HCT116 (cell line): ENCODE measurements at regions not wholly inside any gene's neighbourhood (a gene's known extent, or its start where the extent isn't known, plus 50 kb on each side); places are given as distances from the start of the nearest gene placed in this dataset.

ENCODE experiments used
- ATAC-seq: fragments of 200-7000 bp; cut with Tn5 transposase; 2 replicates; pipeline ENCODE4 v1.9.1; 2020; ENCODE audit warnings: mild to moderate bottlenecking, moderate library complexity
- BruUV-seq: library from RNA; stranded (reverse); fragments of 400-500 nt; replicated peaks from 2 replicates; lab custom pipeline; 2021; lab: Mats Ljungman, UMichigan
- CTCF ChIA-PET: fragments of 300-600 bp; sonication (Branson Sonifier 250); formaldehyde crosslinking; loops from one replicate; lab custom pipeline; 2021; ENCODE audit warnings: antibody characterized with exemption; lab: Charles Lee
- POLR2A ChIA-PET: fragments of 300-600, 350-600 bp; sonication (Branson Sonifier 250); formaldehyde crosslinking; loops from one replicate; lab custom pipeline; 2021; ENCODE audit warnings: antibody characterized with exemption; lab: Charles Lee
- RAD21 ChIA-PET, 2 experiments: fragments of 300-600 bp; sonication (Branson Sonifier 250); formaldehyde crosslinking; loops; one replicate each; lab custom pipeline; 2023; ENCODE audit warnings: low total read pairs in 2 of 2; ENCODE audit not compliant: uncharacterized antibody in 2 of 2, unreplicated experiment in 2 of 2, low non-redundant PET in 1 of 2; lab: Charles Lee
- DNase-seq: peaks from one replicate; pipeline ENCODE4 v3.0.0-alpha.2; 2010; ENCODE audit warnings: low read depth, low spot score
- H2AFZ ChIP-seq: fragments of 200-600 bp; shearing (Covaris generic), sonication (generic); 2 replicates; pipeline ENCODE4 v1.6.1; 2017; ENCODE audit warnings: low read depth, mixed run types, mixed read lengths, antibody characterized with exemption, low read length; ENCODE audit not compliant: poor library complexity, severe bottlenecking
- H3K27ac ChIP-seq: 2 replicates; pipeline ENCODE4 v1.5.1; 2012; ENCODE audit warnings: low read depth, low read length
- H3K27me3 ChIP-seq: fragments of 200-600 bp; sonication (generic); 2 replicates; pipeline ENCODE4 v1.6.1; 2016; ENCODE audit warnings: mixed run types, low read length, mixed read lengths; ENCODE audit not compliant: insufficient read depth
- H3K36me3 ChIP-seq, 2 experiments: fragments of 200-500 bp in 1 of 2; fragments of 200-600 bp in 1 of 2; sonication (Bioruptor generic) in 1 of 2; sonication (generic) in 1 of 2; 2 replicates each; pipeline versions ENCODE4 v1.5.1 to v1.6.1; 2014 to 2016; ENCODE audit warnings: low read length in 2 of 2, inconsistent platforms in 1 of 2, mixed read lengths in 1 of 2, mixed run types in 1 of 2; ENCODE audit not compliant: insufficient read depth in 2 of 2, control insufficient read depth in 1 of 2
- H3K4me1 ChIP-seq, 2 experiments: fragments of 200-600 bp in 1 of 2; sonication (generic) in 1 of 2; 2 replicates each; pipeline versions ENCODE4 v1.5.1 to v1.6.1; 2012 to 2017; ENCODE audit warnings: low read length in 2 of 2, inconsistent platforms in 1 of 2, mild to moderate bottlenecking in 1 of 2, mixed read lengths in 1 of 2, mixed run types in 1 of 2, moderate library complexity in 1 of 2; ENCODE audit not compliant: insufficient read depth in 2 of 2, control insufficient read depth in 1 of 2
- H3K4me2 ChIP-seq: fragments of 200-600 bp; sonication (generic); 2 replicates; pipeline ENCODE4 v1.6.1; 2017; ENCODE audit warnings: mixed run types, low read length, mixed read lengths
- H3K4me3 ChIP-seq, 2 experiments: fragments of 200-600 bp in 1 of 2; sonication (generic) in 1 of 2; replicated peaks in 1 of 2; 2 replicates each; pipeline ENCODE4 v1.5.1; 2011 to 2016; ENCODE audit warnings: low read length in 2 of 2, control low read depth in 1 of 2, low read depth in 1 of 2, mild to moderate bottlenecking in 1 of 2, mixed read lengths in 1 of 2, mixed run types in 1 of 2
- H3K79me2 ChIP-seq: fragments of 200-600 bp; sonication (generic); 2 replicates; pipeline ENCODE4 v1.6.1; 2017; ENCODE audit warnings: mild to moderate bottlenecking, mixed run types, low read length, moderate library complexity, mixed read lengths; ENCODE audit not compliant: insufficient read depth
- H3K9ac ChIP-seq: fragments of 200-600 bp; sonication (generic); 2 replicates; pipeline ENCODE4 v1.6.1; 2016; ENCODE audit warnings: low read length, mixed read lengths
- H3K9me2 ChIP-seq: fragments of 200-600 bp; sonication (generic), shearing (Covaris generic); 2 replicates; pipeline ENCODE4 v1.6.1; 2017; ENCODE audit warnings: mixed run types, mild to moderate bottlenecking, moderate library complexity; ENCODE audit not compliant: insufficient read depth
- H3K9me3 ChIP-seq, 2 experiments: fragments of 200-500 bp in 1 of 2; fragments of 200-600 bp in 1 of 2; sonication (Bioruptor generic) in 1 of 2; sonication (generic) in 1 of 2; 2 replicates each; pipeline ENCODE4 v1.6.1; 2014 to 2017; ENCODE audit warnings: low read length in 2 of 2, mixed read lengths in 2 of 2, inconsistent platforms in 1 of 2, low read depth in 1 of 2, mild to moderate bottlenecking in 1 of 2, mixed run types in 1 of 2, moderate library complexity in 1 of 2; ENCODE audit not compliant: control insufficient read depth in 1 of 2, insufficient read depth in 1 of 2
- H4K20me1 ChIP-seq: fragments of 200-600 bp; sonication (generic), shearing (Covaris generic); 2 replicates; pipeline ENCODE4 v1.6.1; 2017; ENCODE audit warnings: mixed run types, mild to moderate bottlenecking, moderate library complexity; ENCODE audit not compliant: insufficient read depth
- CBX3 ChIP-seq: IDR thresholded peaks from 2 replicates; pipeline ENCODE4 v1.6.1; 2012; ENCODE audit warnings: low read depth
- ELF1 ChIP-seq: IDR thresholded peaks from 2 replicates; pipeline ENCODE4 v1.6.1; 2012; ENCODE audit warnings: low read depth, borderline replicate concordance
- JUND ChIP-seq: IDR thresholded peaks from 2 replicates; pipeline ENCODE4 v1.6.1; 2012
- YY1 ChIP-seq: IDR thresholded peaks from 2 replicates; pipeline ENCODE4 v1.6.1; 2011; ENCODE audit warnings: low read length, low read depth, moderate library complexity, mild to moderate bottlenecking; ENCODE audit not compliant: insufficient replicate concordance; ENCODE audit errors: extremely low read depth
- intact Hi-C: fragments of 100-400 bp; cut with micrococcal nuclease; formaldehyde crosslinking; loops from 2 replicates; pipeline ENCODE4 v1.10.0; 2022
- TF ChIP-seq, protein P1 (sequence below): IDR thresholded peaks from 2 replicates; pipeline ENCODE4 v1.6.1; 2012; ENCODE audit warnings: low read depth
- TF ChIP-seq, protein P2 (sequence below): IDR thresholded peaks from 2 replicates; pipeline ENCODE4 v1.6.1; 2011; ENCODE audit warnings: mild to moderate bottlenecking, low read length, moderate library complexity; ENCODE audit not compliant: insufficient replicate concordance; ENCODE audit errors: extremely low read depth

GRCh38 chr17:22703786-22704441, 1011.6 kb downstream of the KCNJ18 start:
- H3K79me2 ChIP-seq = no peaks in the 10 kb centered on the region
- intact Hi-C loops = no loop called here
- ChIA-PET POLR2A (no interaction called here), CTCF (no interaction called here), RAD21 (no interaction called here)
- no peak overlapping the region for H3K4me3 ChIP-seq
- H4K20me1 ChIP-seq = no peaks in the 10 kb centered on the region
- peaks cover 0 to 9% of the 10 kb centered on the region in 2 experiments; a peak in 2 of 4 replicates for H3K9me3 ChIP-seq
- DNase-seq (no peak), ATAC-seq (no peak)
- no peak overlapping the region for H3K4me2 ChIP-seq
- H3K4me1 ChIP-seq = no peaks in the 10 kb centered on the region
- no peaks in the 10 kb centered on the region for H3K36me3 ChIP-seq
- no peak overlapping the region for H2AFZ ChIP-seq
- H3K27me3 ChIP-seq = no peaks in the 10 kb centered on the region
- no TSS peak for BruUV-seq
- TF ChIP-seq ELF1 = no peak
- TF ChIP-seq, protein P1, sequence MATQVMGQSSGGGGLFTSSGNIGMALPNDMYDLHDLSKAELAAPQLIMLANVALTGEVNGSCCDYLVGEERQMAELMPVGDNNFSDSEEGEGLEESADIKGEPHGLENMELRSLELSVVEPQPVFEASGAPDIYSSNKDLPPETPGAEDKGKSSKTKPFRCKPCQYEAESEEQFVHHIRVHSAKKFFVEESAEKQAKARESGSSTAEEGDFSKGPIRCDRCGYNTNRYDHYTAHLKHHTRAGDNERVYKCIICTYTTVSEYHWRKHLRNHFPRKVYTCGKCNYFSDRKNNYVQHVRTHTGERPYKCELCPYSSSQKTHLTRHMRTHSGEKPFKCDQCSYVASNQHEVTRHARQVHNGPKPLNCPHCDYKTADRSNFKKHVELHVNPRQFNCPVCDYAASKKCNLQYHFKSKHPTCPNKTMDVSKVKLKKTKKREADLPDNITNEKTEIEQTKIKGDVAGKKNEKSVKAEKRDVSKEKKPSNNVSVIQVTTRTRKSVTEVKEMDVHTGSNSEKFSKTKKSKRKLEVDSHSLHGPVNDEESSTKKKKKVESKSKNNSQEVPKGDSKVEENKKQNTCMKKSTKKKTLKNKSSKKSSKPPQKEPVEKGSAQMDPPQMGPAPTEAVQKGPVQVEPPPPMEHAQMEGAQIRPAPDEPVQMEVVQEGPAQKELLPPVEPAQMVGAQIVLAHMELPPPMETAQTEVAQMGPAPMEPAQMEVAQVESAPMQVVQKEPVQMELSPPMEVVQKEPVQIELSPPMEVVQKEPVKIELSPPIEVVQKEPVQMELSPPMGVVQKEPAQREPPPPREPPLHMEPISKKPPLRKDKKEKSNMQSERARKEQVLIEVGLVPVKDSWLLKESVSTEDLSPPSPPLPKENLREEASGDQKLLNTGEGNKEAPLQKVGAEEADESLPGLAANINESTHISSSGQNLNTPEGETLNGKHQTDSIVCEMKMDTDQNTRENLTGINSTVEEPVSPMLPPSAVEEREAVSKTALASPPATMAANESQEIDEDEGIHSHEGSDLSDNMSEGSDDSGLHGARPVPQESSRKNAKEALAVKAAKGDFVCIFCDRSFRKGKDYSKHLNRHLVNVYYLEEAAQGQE = no peak
- no peak for TF ChIP-seq CBX3
- TF ChIP-seq, protein P2, sequence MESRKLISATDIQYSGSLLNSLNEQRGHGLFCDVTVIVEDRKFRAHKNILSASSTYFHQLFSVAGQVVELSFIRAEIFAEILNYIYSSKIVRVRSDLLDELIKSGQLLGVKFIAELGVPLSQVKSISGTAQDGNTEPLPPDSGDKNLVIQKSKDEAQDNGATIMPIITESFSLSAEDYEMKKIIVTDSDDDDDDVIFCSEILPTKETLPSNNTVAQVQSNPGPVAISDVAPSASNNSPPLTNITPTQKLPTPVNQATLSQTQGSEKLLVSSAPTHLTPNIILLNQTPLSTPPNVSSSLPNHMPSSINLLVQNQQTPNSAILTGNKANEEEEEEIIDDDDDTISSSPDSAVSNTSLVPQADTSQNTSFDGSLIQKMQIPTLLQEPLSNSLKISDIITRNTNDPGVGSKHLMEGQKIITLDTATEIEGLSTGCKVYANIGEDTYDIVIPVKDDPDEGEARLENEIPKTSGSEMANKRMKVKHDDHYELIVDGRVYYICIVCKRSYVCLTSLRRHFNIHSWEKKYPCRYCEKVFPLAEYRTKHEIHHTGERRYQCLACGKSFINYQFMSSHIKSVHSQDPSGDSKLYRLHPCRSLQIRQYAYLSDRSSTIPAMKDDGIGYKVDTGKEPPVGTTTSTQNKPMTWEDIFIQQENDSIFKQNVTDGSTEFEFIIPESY = no peak
- no peak for TF ChIP-seq JUND
- no peak for TF ChIP-seq YY1
- H3K9me2 ChIP-seq = no peaks in the 10 kb centered on the region
- H3K9ac ChIP-seq = no peak overlapping the region
- no peak overlapping the region for H3K27ac ChIP-seq
